ENCODE measurements at regions not wholly inside any gene's neighbourhood (a gene's known extent, or its start where the extent isn't known, plus 50 kb on each side); places are given as distances from the start of the nearest gene placed in this dataset.

GRCh38 chr1:219812491-219813203, 115.7 kb downstream of the SLC30A10 start:
- H3K9me2 ChIP-seq (replicated peaks; ENCODE audit: insufficient read depth, low read length), result no peaks in the 10 kb centered on the region
- H3K9ac ChIP-seq (ENCODE audit: low read length), result no peak overlapping the region
- H3K27me3 ChIP-seq (ENCODE audit: low read length), result no peaks in the 10 kb centered on the region
- H3K27ac ChIP-seq (ENCODE audit: low read depth, low read length), result no peak overlapping the region
- no peak overlapping the region for H2AFZ ChIP-seq (ENCODE audit: low read depth, low read length, severe bottlenecking)
- H3K9me3 ChIP-seq (ENCODE audit: insufficient read depth, low read length), result no peaks in the 10 kb centered on the region
- H3F3A ChIP-seq (ENCODE audit: insufficient read depth), result no peaks in the 10 kb centered on the region
- no peaks in the 10 kb centered on the region for H3K36me3 ChIP-seq (ENCODE audit: low read length)
- no peaks in the 10 kb centered on the region for H3K79me2 ChIP-seq (ENCODE audit: insufficient read depth, low read length)
- no peaks in the 10 kb centered on the region for H4K20me1 ChIP-seq (ENCODE audit: low read depth, low read length)
- TF ChIP-seq EZH2phosphoT487 (conservative IDR thresholded peaks at IDR 0.05; ENCODE audit: low read length) (no peak), CTCF (IDR thresholded peaks at IDR 0.05; ENCODE audit: insufficient read depth, low read length, poor library complexity, severe bottlenecking) (peak; percentile 87)
- no peak overlapping the region for H3K4me3 ChIP-seq (ENCODE audit: insufficient read depth, low read length, poor library complexity, severe bottlenecking)
- no peak overlapping the region for H3K4me2 ChIP-seq (ENCODE audit: low read depth, low read length, poor library complexity, severe bottlenecking)

GRCh38 chr1:219812086-219812485, 116.3 kb downstream of the SLC30A10 start:
- TF ChIP-seq EZH2phosphoT487 (conservative IDR thresholded peaks at IDR 0.05; ENCODE audit: low read length), result no peak
- no peak for TF ChIP-seq CTCF (IDR thresholded peaks at IDR 0.05; ENCODE audit: insufficient read depth, low read length, poor library complexity, severe bottlenecking)
- Histone ChIP-seq H2AFZ (ENCODE audit: low read depth, low read length, severe bottlenecking) (no peak overlapping the region), H3K36me3 (ENCODE audit: low read length) (no peaks in the 10 kb centered on the region), H3K9me3 (ENCODE audit: insufficient read depth, low read length) (no peaks in the 10 kb centered on the region), H3K4me3 (ENCODE audit: insufficient read depth, low read length, poor library complexity, severe bottlenecking) (no peak overlapping the region), H3K27me3 (ENCODE audit: low read length) (no peaks in the 10 kb centered on the region), H3F3A (ENCODE audit: insufficient read depth) (no peaks in the 10 kb centered on the region), H4K20me1 (ENCODE audit: low read depth, low read length) (no peaks in the 10 kb centered on the region), H3K27ac (ENCODE audit: low read depth, low read length) (no peak overlapping the region), H3K4me2 (ENCODE audit: low read depth, low read length, poor library complexity, severe bottlenecking) (no peak overlapping the region), H3K9me2 (replicated peaks; ENCODE audit: insufficient read depth, low read length) (no peaks in the 10 kb centered on the region), H3K79me2 (ENCODE audit: insufficient read depth, low read length) (no peaks in the 10 kb centered on the region), H3K9ac (ENCODE audit: low read length) (no peak overlapping the region)

GRCh38 chr1:219810451-219810850, 117.9 kb downstream of the SLC30A10 start:
- Histone ChIP-seq H3K4me2 (ENCODE audit: low read depth, low read length, poor library complexity, severe bottlenecking) (no peak overlapping the region), H3K79me2 (ENCODE audit: insufficient read depth, low read length) (no peaks in the 10 kb centered on the region), H3K9me3 (ENCODE audit: insufficient read depth, low read length) (no peaks in the 10 kb centered on the region), H3K36me3 (ENCODE audit: low read length) (no peaks in the 10 kb centered on the region), H3K9me2 (replicated peaks; ENCODE audit: insufficient read depth, low read length) (no peaks in the 10 kb centered on the region), H3K9ac (ENCODE audit: low read length) (no peak overlapping the region), H3K4me3 (ENCODE audit: insufficient read depth, low read length, poor library complexity, severe bottlenecking) (no peak overlapping the region), H3K27ac (ENCODE audit: low read depth, low read length) (no peak overlapping the region), H3K27me3 (ENCODE audit: low read length) (no peaks in the 10 kb centered on the region), H3F3A (ENCODE audit: insufficient read depth) (no peaks in the 10 kb centered on the region), H2AFZ (ENCODE audit: low read depth, low read length, severe bottlenecking) (no peak overlapping the region), H4K20me1 (ENCODE audit: low read depth, low read length) (no peaks in the 10 kb centered on the region)
- TF ChIP-seq EZH2phosphoT487 (conservative IDR thresholded peaks at IDR 0.05; ENCODE audit: low read length), result no peak
- TF ChIP-seq CTCF (IDR thresholded peaks at IDR 0.05; ENCODE audit: insufficient read depth, low read length, poor library complexity, severe bottlenecking), result no peak
